ENCODE measurements at regions not wholly inside any gene's neighbourhood (a gene's known extent, or its start where the extent isn't known, plus 50 kb on each side); places are given as distances from the start of the nearest gene placed in this dataset.

- DNase-seq (ENCODE audit: low spot score): peak; percentile 31
Observed at GRCh38 chr6:109295109-109295773, 87.0 kb downstream of the CD164 start.

- DNase-seq (ENCODE audit: low spot score): no peak
Observed at GRCh38 chr6:109292983-109293586, 89.2 kb downstream of the CD164 start.

GRCh38 chr6:109292420-109292819, 89.8 kb downstream of the CD164 start:
- no peak for DNase-seq (ENCODE audit: low spot score)

GRCh38 chr6:109291902-109292301, 90.4 kb downstream of the CD164 start:
- DNase-seq (ENCODE audit: low spot score): no peak

GRCh38 chr6:109290143-109290931, 91.9 kb downstream of the CD164 start:
- DNase-seq (ENCODE audit: low spot score): no peak

GRCh38 chr6:109285366-109285765, 96.9 kb downstream of the CD164 start:
- no peak for DNase-seq (ENCODE audit: low spot score)

DNA sequence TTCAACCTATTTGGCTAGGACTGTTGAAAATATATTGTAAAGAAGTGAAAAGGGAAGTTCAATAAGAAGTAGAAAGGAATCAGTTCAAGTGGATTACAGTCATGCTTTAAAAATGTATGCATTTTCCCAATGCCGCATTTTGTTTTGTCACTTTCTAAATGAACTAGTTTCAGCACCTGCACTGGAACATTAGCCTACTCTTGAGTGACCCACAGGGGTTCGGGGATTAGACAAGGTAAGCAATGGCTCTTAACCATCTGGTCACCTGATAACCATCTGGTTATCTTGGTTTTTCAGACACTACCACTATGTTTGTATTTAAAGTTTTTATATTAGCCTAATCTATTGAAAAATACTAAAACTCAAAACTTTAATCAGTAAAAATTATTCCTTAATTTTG, 97.6 kb downstream of the CD164 start:
- DNase-seq (ENCODE audit: low spot score): no peak

DNA sequence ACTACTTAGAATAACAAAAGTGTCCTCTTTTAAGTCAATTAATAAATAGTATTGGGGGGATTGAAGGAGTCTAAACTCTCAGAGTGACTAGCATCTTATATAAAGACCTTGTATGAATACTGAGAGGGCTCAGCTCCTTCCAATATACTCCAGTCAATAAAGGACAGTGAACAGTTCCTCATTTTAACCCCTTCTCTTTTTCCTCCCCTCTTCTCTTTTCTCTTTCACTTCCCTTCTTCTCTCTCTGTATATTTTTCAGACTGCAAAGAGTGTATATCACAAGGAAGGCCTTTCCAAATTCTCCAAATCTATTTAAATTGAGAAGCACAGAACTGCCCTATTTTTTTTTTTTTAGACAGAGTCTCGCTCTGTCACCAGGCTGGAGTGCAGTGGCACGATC, 99.5 kb downstream of the CD164 start:
- no peak for DNase-seq (ENCODE audit: low spot score)

DNA sequence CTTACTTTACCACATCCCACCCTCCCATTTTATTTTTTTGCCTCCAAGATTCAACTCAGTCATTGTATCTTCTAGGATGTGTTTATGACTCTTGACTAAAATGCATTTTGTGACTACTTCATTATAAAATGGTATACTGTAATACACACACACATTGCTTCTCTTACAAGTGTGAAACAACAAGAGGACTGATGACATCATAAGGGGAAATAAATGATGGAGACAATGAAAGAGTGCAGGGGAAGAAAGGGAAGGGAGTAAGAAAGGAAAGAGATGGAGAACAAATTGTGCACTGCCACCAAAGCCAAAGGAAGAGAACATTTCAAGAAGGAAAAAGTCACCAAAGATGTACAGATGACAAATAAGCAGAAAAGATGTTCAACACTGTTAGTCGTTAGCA, 102.6 kb downstream of the CD164 start:
- DNase-seq (ENCODE audit: low spot score): no peak

- no peak for DNase-seq (ENCODE audit: low spot score)
Observed at GRCh38 chr6:109271622-109272021, 110.6 kb downstream of the CD164 start.

- no peak for DNase-seq (ENCODE audit: low spot score)
Observed at GRCh38 chr6:109269953-109270517, 112.2 kb downstream of the CD164 start.

- DNase-seq (ENCODE audit: low spot score): no peak
Observed at GRCh38 chr6:109269057-109269456, 113.2 kb downstream of the CD164 start.

GRCh38 chr6:109265530-109265929, 116.7 kb downstream of the CD164 start:
- DNase-seq (ENCODE audit: low spot score): no peak

DNA sequence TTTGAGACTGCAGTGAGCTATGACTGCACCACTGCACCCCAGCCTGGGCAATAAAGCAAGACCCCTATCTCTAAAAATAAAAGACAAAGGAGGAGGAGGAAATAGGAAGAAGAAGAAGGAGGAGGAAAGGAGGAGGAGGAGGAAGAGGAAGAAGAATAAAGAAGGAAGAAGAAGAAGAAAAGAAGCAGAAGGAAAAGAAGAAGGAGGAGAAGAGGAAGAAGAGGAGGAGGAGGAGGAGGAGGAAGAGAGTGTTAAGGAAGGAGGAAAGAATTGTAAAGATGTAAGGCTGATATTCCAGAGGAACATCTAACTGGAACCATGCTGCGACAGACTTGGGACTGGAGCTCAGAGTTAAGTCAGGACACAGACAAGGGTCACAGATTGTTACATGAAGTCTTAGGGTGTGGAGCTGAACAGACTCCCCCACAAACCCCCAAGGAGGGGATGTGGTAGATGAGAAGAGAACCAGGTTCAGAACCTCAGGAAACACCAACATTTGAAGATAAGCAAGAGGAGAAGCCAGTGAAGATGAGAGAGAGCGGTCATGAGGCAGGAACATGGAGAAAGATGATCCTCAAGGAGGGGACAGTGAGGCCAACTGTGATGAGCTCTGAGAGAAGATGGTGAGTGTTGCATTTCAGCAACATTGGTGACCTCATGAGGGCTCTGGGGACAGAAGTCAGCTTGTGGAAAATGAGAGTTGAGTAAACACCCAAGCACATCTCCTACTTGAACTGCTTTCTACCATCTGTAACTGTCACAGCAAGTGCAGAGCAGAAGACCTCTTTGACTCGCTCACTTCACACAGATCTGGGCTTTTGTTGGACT, 118.2 kb downstream of the CD164 start:
- no peak for DNase-seq (ENCODE audit: low spot score)

DNA sequence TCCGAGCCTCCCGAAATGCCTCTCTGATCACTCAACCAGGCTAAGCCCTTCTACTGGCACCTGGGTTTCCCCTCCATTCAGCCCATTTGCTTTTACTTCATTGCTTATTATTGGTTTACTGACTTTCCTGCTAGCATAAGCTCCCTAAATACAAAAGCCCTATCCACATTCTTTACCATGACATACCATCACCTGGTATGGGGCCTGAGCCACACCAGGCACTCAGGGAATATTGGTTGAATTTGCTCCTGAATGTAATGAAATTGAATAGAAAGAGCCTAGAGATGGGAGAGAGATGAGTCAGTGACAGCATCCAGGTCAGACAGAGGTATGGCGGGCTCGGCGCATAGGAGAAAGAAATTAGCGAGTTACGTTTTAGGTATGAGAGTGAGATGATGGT, 120.0 kb downstream of the CD164 start:
- no peak for DNase-seq (ENCODE audit: low spot score)

DNA sequence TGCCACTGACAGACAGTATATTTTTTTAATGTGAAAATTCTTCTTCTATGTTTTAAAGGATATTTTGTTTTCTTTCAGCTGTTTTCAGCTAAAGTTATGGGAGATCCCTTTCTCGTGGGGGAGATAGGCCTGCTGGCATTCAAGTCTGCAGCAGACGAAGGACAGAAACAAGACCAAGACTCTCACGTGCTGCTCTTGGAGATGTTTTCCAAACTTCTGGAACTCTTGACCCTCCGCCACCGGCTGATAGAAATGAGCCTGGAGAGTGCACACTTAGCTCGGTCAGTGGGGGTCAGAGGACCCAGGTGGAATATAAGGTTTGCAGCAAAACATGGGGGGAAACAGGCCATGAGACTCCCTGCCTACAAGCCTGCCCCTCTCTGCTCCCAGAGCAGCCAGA, 120.5 kb downstream of the CD164 start:
- DNase-seq (ENCODE audit: low spot score): no peak

- DNase-seq (ENCODE audit: low spot score): no peak
Observed at GRCh38 chr6:109260701-109261100, 121.6 kb downstream of the CD164 start.

- DNase-seq (ENCODE audit: low spot score): no peak
Observed at GRCh38 chr6:109260126-109260525, 122.1 kb downstream of the CD164 start.

GRCh38 chr6:109258129-109258528, 124.1 kb downstream of the CD164 start:
- DNase-seq (ENCODE audit: low spot score): no peak

GRCh38 chr6:109257494-109257893, 124.8 kb downstream of the CD164 start:
- no peak for DNase-seq (ENCODE audit: low spot score)

- DNase-seq (ENCODE audit: low spot score): peak; percentile 65
Observed at GRCh38 chr6:109255946-109256640, 126.2 kb downstream of the CD164 start.

All from HT-29 (cell line).